SK-N-MC (cell line): ENCODE measurements at regions not wholly inside any gene's neighbourhood (a gene's known extent, or its start where the extent isn't known, plus 50 kb on each side); places are given as distances from the start of the nearest gene placed in this dataset.

Experiments
- DNase-seq: peaks from one replicate; pipeline ENCODE4 v3.0.0-alpha.2; 2011; ENCODE audit warnings: low read depth, low spot score
- H3K27ac ChIP-seq: fragments of 200-600 bp; sonication (generic); 2 replicates; pipeline ENCODE4 v1.5.1; 2016; ENCODE audit warnings: mixed run types
- H3K36me3 ChIP-seq: fragments of 200-600 bp; sonication (generic); 2 replicates; pipeline ENCODE4 v1.6.1; 2017; ENCODE audit warnings: antibody characterized with exemption, low read length, mixed read lengths; ENCODE audit not compliant: insufficient read depth
- H3K4me3 ChIP-seq: fragments of 200-600 bp; sonication (generic); 2 replicates; pipeline ENCODE4 v1.5.1; 2016
- H3K9ac ChIP-seq: fragments of 200-600 bp; sonication (generic); 2 replicates; pipeline ENCODE4 v1.8.0; 2017; ENCODE audit warnings: mixed run types, mixed read lengths; ENCODE audit not compliant: insufficient read length
- H3K9me3 ChIP-seq: fragments of 200-600 bp; sonication (generic); 2 replicates; pipeline ENCODE4 v1.6.1; 2017; ENCODE audit warnings: low read depth, mild to moderate bottlenecking, antibody characterized with exemption, low read length, moderate library complexity, mixed read lengths
- EZH2 ChIP-seq: fragments of 200-600 bp; sonication (generic); IDR thresholded peaks from one replicate; pipeline ENCODE4 v1.6.1; 2017; ENCODE audit warnings: antibody characterized with exemption
- FOXP2 ChIP-seq: optimal IDR thresholded peaks from 2 replicates; pipeline ENCODE3; 2011; ENCODE audit warnings: mild to moderate bottlenecking, moderate library complexity; ENCODE audit not compliant: insufficient read depth; ENCODE audit errors: extremely low read length, control extremely low read depth
- POLR2AphosphoS5 ChIP-seq: IDR thresholded peaks from 2 replicates; pipeline ENCODE4 v1.6.1; 2012; ENCODE audit warnings: mild to moderate bottlenecking, low read depth, low read length, borderline replicate concordance

- Histone ChIP-seq H3K36me3 (no peaks in the 10 kb centered on the region), H3K9me3 (no peaks in the 10 kb centered on the region), H3K9ac (no peak overlapping the region), H3K27ac (no peak overlapping the region), H3K4me3 (no peak overlapping the region)
- no peak for DNase-seq
- TF ChIP-seq FOXP2 (no peak), POLR2AphosphoS5 (no peak), EZH2 (no peak)
These were observed 116.0 kb downstream of the GALR1 start for GRCh38 chr18:77365667-77366066.

- Histone ChIP-seq H3K9ac (no peak overlapping the region), H3K4me3 (no peak overlapping the region), H3K27ac (no peak overlapping the region), H3K9me3 (no peaks in the 10 kb centered on the region), H3K36me3 (no peaks in the 10 kb centered on the region)
- DNase-seq = no peak
- TF ChIP-seq FOXP2 = no peak
These were observed 116.5 kb downstream of the GALR1 start for GRCh38 chr18:77366067-77366719.

- H3K4me3 ChIP-seq = no peak overlapping the region
- no peaks in the 10 kb centered on the region for H3K36me3 ChIP-seq
- TF ChIP-seq EZH2 = no peak
- H3K27ac ChIP-seq = no peak overlapping the region
- DNase-seq = no peak
- no peaks in the 10 kb centered on the region for H3K9me3 ChIP-seq
- no peak overlapping the region for H3K9ac ChIP-seq
These were observed 117.3 kb downstream of the GALR1 start for GRCh38 chr18:77366720-77367641.

- TF ChIP-seq FOXP2 (no peak), POLR2AphosphoS5 (no peak), EZH2 (no peak)
- no peak overlapping the region for H3K9ac ChIP-seq
These were observed 120.0 kb downstream of the GALR1 start for GRCh38 chr18:77369644-77370043.

GRCh38 chr18:77373730-77374445 lies 124.2 kb downstream of the GALR1 start:
- Histone ChIP-seq H3K9ac (no peak overlapping the region), H3K4me3 (no peak overlapping the region), H3K36me3 (no peaks in the 10 kb centered on the region), H3K9me3 (no peaks in the 10 kb centered on the region), H3K27ac (no peak overlapping the region)
- no peak for DNase-seq
- TF ChIP-seq FOXP2 (no peak), EZH2 (no peak)

More at GRCh38 chr18:77369644-77370043, 120.0 kb downstream of the GALR1 start:
- Histone ChIP-seq H3K36me3 (no peaks in the 10 kb centered on the region), H3K4me3 (no peak overlapping the region), H3K27ac (no peak overlapping the region), H3K9me3 (no peaks in the 10 kb centered on the region)
- no peak for DNase-seq

GRCh38 chr18:77374446-77374805 lies 124.8 kb downstream of the GALR1 start:
- no peak overlapping the region for H3K27ac ChIP-seq
- TF ChIP-seq POLR2AphosphoS5 (no peak), FOXP2 (no peak), EZH2 (no peak)
- H3K9me3 ChIP-seq = no peaks in the 10 kb centered on the region
- no peaks in the 10 kb centered on the region for H3K36me3 ChIP-seq
- no peak overlapping the region for H3K4me3 ChIP-seq
- no peak overlapping the region for H3K9ac ChIP-seq
- no peak for DNase-seq

GRCh38 chr18:77376043-77376732 lies 126.5 kb downstream of the GALR1 start:
- Histone ChIP-seq H3K9me3 (no peaks in the 10 kb centered on the region), H3K27ac (no peak overlapping the region), H3K4me3 (no peak overlapping the region), H3K36me3 (no peaks in the 10 kb centered on the region), H3K9ac (no peak overlapping the region)
- TF ChIP-seq FOXP2 (no peak), EZH2 (no peak), POLR2AphosphoS5 (no peak)
- no peak for DNase-seq

GRCh38 chr18:77376733-77377094 lies 127.1 kb downstream of the GALR1 start:
- no peak for DNase-seq
- Histone ChIP-seq H3K36me3 (no peaks in the 10 kb centered on the region), H3K27ac (no peak overlapping the region), H3K9ac (no peak overlapping the region), H3K9me3 (no peaks in the 10 kb centered on the region), H3K4me3 (no peak overlapping the region)
- no peak for TF ChIP-seq EZH2
- TF ChIP-seq FOXP2 = no peak
- TF ChIP-seq POLR2AphosphoS5 = no peak
